Right renal pelvis (tissue), 4 donors: ENCODE measurements at regions not wholly inside any gene's neighbourhood (a gene's known extent, or its start where the extent isn't known, plus 50 kb on each side); places are given as distances from the start of the nearest gene placed in this dataset.

Experiments
- DNase-seq, 4 donors: peaks; one replicate each; pipeline ENCODE4 v3.0.0-alpha.2; 2013; ENCODE audit warnings: low read depth in 4 of 4, low spot score in 3 of 4, missing footprints in 1 of 4

GRCh38 chr16:86632206-86632605 is 53.9 kb downstream of the FOXL1 start:
- no peak for DNase-seq

GRCh38 chr16:86632944-86633343 is 54.6 kb downstream of the FOXL1 start:
- DNase-seq = no peak

GRCh38 chr16:86634292-86634691 is 55.9 kb downstream of the FOXL1 start:
- DNase-seq = no peak

- no peak for DNase-seq
Measured at GRCh38 chr16:86635176-86635876, 57.0 kb downstream of the FOXL1 start.

GRCh38 chr16:86635926-86636325 is 57.6 kb downstream of the FOXL1 start:
- no peak for DNase-seq

GRCh38 chr16:86637744-86638143 is 59.4 kb downstream of the FOXL1 start:
- no peak for DNase-seq

DNA sequence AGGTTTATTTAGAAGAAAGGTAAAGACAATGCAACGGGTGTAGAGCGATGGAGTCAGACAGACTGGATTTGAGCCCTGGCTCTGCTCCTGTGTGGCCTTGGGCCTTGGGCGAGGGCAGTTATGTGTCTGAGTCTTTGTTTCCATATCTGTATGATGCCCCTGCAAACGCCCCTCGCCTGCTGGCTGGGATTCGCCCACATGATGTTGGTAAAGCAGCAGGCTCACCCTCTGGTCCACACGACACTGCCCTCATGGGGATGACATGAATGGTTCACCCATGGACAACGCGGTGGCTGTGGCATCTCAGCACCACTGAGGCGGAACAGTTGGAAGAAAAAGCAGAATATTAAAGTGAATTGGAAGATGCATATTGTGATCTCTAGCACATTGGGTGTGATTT is 60.3 kb downstream of the FOXL1 start:
- no peak for DNase-seq

GRCh38 chr16:86639354-86639753 is 61.0 kb downstream of the FOXL1 start:
- DNase-seq = no peak

DNA sequence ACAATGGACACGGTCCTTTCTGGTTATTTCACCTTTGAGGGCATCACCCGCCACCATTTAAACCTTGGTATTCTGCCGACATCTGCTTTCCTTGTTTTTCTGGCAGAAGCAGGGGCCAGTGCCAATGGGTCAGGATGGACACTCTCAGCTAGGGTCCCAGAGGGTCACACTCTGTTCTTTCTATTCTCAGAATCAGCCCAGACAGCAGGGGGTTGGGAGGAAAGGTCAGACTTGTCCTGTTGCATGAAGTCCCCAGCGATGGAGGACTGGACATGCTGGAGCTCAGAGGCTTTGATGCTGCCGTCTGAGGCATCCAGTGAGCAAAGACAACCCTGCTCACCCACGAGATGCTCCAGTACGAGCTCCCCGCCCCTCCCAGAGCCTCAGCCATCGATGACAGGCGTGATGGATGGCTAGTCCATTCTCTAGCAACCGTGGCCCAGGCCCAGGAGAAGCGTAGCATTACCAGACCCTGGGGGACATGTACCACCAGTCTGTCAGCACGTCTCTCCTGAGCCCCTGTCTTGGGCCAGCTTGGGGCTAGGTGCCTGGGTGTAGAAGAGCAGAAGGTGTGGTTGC is 62.0 kb downstream of the FOXL1 start:
- no peak for DNase-seq

GRCh38 chr16:86642087-86642486 is 63.7 kb downstream of the FOXL1 start:
- DNase-seq = no peak

- DNase-seq = no peak
Measured at GRCh38 chr16:86643671-86644070, 65.3 kb downstream of the FOXL1 start.

GRCh38 chr16:86647561-86647960 is 69.2 kb downstream of the FOXL1 start:
- DNase-seq = no peak

DNA sequence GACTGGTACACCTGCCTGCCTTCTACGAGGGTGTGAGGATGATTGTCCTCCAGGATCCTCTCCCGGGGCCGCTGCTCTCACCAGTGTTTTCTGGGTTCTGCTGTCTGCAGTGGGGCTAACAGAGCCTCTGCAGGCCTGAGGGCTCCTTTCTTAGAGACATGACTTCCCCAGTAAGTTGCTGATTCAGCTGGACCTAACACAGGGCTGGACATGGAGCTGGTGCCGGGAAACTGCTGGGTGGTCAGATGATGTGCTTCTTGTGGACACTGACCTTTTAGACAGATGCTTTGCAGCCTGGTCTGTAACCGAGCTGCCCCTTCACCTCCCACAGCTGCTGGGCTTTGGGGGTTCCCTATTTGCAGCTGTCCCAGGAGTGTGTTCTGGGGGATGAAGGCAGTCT is 71.5 kb downstream of the FOXL1 start:
- DNase-seq = no peak

- no peak for DNase-seq
Measured at GRCh38 chr16:86651013-86651627, 72.8 kb downstream of the FOXL1 start.

DNA sequence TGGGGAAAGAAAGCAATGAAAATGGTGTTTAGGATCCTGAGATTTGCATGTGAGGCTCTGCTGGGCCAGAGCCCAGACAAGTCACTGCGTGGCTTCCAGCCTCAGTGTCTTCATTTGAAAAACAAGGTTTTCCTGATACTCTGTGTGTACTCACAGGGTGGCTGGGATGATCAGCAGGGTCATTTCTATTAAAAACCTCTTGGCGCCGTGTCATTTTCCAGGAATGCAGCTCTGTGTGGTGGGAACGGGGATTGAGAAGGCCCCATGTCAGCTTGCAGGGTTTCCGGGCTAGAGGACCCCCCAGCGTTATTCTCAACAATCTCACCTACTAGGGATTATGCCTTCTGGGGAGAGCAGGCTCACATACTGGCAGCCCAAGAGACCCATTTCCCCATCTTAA is 73.5 kb downstream of the FOXL1 start:
- DNase-seq = no peak

GRCh38 chr16:86653285-86654006 is 75.1 kb downstream of the FOXL1 start:
- no peak for DNase-seq

DNA sequence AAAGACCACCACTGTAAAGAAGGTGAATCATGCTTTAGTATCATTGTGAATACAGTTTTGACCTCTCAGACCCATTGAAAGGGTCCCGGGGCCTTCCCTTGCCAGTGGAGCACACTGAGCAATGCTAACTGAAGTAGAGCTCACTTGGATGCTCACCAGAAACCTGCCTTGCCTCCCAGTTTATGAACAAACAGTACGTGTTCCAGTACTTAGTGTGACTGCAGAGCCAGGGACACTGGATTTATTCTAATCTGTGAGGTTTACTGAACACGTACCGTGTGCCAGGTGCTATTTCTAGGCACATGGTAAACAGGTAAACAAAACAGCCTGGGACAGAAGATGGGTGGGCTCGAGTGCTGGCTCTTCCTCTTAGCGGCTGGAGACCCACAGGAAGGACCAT is 79.6 kb downstream of the FOXL1 start:
- no peak for DNase-seq

- no peak for DNase-seq
Measured at GRCh38 chr16:86660623-86661022, 82.3 kb downstream of the FOXL1 start.

GRCh38 chr16:86661706-86662105 is 83.4 kb downstream of the FOXL1 start:
- no peak for DNase-seq

GRCh38 chr16:86662195-86662594 is 83.8 kb downstream of the FOXL1 start:
- no peak for DNase-seq

DNA sequence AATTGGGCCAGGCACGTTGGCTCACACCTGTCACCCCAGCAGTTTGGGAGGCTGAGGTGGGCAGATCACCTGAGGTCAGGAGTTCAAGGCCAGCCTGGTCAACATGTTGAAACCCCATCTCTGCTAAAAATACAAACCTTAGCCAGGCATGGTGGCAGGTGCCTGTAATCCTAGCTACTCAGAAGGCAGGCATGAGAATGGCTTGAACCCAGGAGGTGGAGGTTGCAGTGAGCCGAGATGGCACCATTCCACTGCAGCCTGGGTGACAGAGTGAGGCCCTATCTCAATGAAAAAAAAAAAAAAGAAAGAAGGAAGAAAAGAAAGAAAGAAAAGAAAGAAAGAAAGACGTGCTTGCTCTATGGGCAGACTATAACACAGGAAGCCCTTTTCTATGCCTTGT is 84.4 kb downstream of the FOXL1 start:
- no peak for DNase-seq
